ENCODE measurements at regions not wholly inside any gene's neighbourhood (a gene's known extent, or its start where the extent isn't known, plus 50 kb on each side); places are given as distances from the start of the nearest gene placed in this dataset.
"Not testable (repeated sequence)": the region's sequence is repeated elsewhere in the genome, so short reads cannot be mapped to it uniquely, and the experiment has no call there.

DNA sequence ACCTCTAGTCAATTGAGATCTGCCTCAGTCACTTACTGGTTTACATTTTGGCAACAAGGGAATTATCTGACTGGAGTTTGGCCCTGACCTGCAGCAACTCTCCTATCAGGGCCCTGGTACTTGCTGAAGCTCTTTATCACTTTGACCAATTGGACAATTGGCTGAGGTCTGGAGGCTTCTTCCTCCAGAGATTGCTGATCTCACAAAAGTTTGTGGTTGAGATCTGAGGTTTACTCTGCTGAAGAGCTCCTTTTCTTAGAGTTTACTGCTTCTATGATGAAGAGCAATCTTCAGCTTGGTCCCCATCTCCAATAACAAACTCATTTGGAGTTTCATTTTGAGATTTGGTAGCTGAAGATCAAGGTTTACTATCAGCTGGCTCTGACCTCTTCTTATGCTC, 276.9 kb upstream of the SGCG start:
- no peak overlapping the region for H3K4me3 ChIP-seq
- intact Hi-C loops (cut with DNase I), result no loop called here
- no peaks in the 10 kb centered on the region for H3K4me1 ChIP-seq
- H3K36me3 ChIP-seq, result no peaks in the 10 kb centered on the region
- no peaks in the 10 kb centered on the region for H3K9me3 ChIP-seq
- TF ChIP-seq POLR2AphosphoS5 (IDR thresholded peaks at IDR 0.05) (no peak), EP300 (IDR thresholded peaks at IDR 0.05) (no peak), POLR2A (IDR thresholded peaks at IDR 0.05) (no peak)
- TF ChIP-seq, protein P1, sequence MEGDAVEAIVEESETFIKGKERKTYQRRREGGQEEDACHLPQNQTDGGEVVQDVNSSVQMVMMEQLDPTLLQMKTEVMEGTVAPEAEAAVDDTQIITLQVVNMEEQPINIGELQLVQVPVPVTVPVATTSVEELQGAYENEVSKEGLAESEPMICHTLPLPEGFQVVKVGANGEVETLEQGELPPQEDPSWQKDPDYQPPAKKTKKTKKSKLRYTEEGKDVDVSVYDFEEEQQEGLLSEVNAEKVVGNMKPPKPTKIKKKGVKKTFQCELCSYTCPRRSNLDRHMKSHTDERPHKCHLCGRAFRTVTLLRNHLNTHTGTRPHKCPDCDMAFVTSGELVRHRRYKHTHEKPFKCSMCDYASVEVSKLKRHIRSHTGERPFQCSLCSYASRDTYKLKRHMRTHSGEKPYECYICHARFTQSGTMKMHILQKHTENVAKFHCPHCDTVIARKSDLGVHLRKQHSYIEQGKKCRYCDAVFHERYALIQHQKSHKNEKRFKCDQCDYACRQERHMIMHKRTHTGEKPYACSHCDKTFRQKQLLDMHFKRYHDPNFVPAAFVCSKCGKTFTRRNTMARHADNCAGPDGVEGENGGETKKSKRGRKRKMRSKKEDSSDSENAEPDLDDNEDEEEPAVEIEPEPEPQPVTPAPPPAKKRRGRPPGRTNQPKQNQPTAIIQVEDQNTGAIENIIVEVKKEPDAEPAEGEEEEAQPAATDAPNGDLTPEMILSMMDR (IDR thresholded peaks at IDR 0.05), result no peak
- DNase-seq, result no peak
- H3K27ac ChIP-seq, result no peak overlapping the region
- no peaks in the 10 kb centered on the region for H3K27me3 ChIP-seq

DNA sequence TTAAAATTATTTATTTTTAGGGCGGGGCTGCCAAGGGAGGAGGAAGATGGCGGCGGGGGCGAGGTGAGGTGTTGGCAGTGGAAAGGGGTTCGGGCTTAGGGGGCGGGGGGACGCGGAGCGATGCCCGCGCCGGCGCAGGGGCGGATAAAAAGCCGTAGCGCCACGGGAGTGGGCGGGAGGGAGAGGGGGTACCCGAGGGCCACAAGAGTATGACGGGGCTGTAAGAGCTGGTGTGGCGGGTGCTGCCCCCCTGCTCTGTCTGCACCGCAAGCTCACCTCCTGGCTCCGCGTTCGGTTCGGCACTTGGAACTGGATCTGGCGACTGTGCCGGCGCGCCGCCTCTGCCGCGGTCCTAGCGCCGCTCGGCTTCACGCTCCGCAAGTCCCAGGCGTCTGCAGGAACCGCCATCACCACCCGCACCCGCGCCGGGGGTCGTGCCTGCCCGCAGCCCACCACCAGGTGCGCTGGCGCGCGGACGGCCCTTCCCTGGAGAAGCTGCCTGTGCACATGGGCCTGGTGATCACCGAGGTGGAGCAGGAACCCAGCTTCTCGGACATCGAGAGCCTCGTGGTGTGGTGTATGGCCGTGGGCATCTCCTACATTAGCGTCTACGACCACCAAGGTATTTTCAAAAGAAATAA, 265.2 kb upstream of the SGCG start:
- DNase-seq, result peak; percentile 85
- TF ChIP-seq EP300 (IDR thresholded peaks at IDR 0.05), result no peak
- no peak for TF ChIP-seq POLR2A (IDR thresholded peaks at IDR 0.05)
- peak in 3 of 4 donors; percentile 24 to 36 (median 25) for TF ChIP-seq POLR2AphosphoS5 (IDR thresholded peaks at IDR 0.05)
- Histone ChIP-seq H3K9me3 (no peaks in the 10 kb centered on the region), H3K4me1 (peaks cover 0 to 21% (median 3%) of the 10 kb centered on the region in 4 donors), H3K27me3 (no peaks in the 10 kb centered on the region), H3K27ac (peak overlapping the region; percentile 45 to 87 (median 82)), H3K36me3 (no peaks in the 10 kb centered on the region), H3K4me3 (peak overlapping the region; percentile 52 to 74 (median 66))
- 2 to 3% methylated on average over 58 of the region's 58 CpGs for WGBS, 2 donors
- intact Hi-C loops (cut with DNase I), result loop anchor here (1.0 kb wide), 1 partner anchor 11 kb away; no protein-coding TSS in a partner anchor

DNA sequence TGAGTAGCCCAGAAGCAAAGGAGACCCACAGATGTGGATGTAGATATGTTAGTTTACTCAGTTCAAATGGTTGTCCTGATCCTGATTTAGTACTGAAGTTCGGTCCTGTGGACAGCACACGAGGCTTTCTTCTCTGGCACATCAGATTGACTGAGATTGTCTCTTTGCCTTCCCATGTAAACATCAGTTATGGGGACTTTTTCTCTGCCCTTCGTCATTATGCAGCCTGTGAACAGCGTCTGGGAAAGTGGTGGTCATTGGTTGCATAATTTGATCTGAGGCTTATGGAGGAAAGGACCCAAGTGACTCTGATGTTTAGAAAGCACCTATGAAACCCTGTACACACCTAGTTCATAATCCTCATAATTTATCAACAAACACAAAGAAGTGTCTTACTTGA, 264.5 kb upstream of the SGCG start:
- H3K4me1 ChIP-seq, result peaks cover 0 to 21% (median 3%) of the 10 kb centered on the region in 4 donors
- H3K27me3 ChIP-seq; intact Hi-C loops (cut with DNase I); DNase-seq; H3K36me3 ChIP-seq; H3K9me3 ChIP-seq: not testable (repeated sequence)
- WGBS, 2 donors, result 58 to 61% methylated on average over 4 of the region's 4 CpGs
- peak overlapping the region in 3 of 4 donors; percentile 60 to 74 (median 73) for H3K4me3 ChIP-seq
- peak overlapping the region in 3 of 4 donors; percentile 81 to 87 (median 84) for H3K27ac ChIP-seq

DNA sequence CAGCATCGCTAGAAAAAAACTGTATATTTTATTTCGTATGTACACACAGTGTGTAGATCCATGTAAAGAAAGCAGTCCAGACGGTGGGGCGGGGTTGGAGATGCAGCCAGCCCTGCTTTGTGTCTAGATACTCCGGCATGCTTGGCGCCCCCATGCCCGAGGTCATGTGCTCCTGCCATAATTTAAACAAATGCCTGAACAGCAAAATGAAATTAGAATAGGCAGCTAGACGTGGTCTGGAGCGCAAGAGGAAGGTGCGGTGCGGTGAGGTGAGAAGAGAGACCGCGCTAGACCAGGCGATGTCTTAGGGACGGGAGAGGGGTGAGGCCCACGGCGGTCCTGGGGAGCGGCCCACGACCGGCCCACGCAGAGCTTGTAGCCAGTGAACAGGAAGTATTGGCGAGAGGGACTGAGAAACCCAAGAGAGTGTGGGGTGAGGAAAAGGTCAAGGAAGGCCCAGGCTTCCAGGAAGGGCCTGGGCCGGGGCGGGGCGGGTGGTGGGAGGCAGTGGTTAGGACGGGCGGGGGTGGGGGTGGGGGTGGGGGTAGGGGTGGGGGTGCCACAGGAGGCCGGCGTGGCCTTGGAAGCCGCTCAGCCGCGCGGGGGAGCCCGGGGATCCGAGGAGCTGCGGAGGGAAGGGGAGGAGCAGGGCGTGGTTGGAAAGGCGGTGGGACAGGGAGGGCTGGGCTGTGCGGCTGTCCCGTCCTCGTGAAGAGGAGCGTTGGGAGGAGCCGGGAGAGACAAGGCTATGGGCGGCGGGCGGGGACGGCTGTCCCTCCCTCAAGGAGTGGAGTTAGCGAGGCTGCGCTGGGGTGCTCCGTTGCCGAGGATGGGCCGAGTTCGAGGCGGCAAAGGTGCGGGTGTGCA, 254.7 kb upstream of the SGCG start:
- peaks cover 0 to 19% (median 14%) of the 10 kb centered on the region in 4 donors for H3K4me1 ChIP-seq
- H3K27me3 ChIP-seq, result no peaks in the 10 kb centered on the region
- TF ChIP-seq, protein P1 (IDR thresholded peaks at IDR 0.05), result no peak
- TF ChIP-seq POLR2AphosphoS5 (IDR thresholded peaks at IDR 0.05) (peak; percentile 31 to 72 (median 60)), EP300 (IDR thresholded peaks at IDR 0.05) (no peak), POLR2A (IDR thresholded peaks at IDR 0.05) (peak in 1 of 2 donors; percentile 21)
- H3K9me3 ChIP-seq, result no peaks in the 10 kb centered on the region
- DNase-seq, result peak; percentile 94
- WGBS, 2 donors, result 10 to 21% methylated on average over 53 to 55 of the region's 55 CpGs
- H3K27ac ChIP-seq, result peak overlapping the region; percentile 59 to 89 (median 86)
- no peaks in the 10 kb centered on the region for H3K36me3 ChIP-seq
- intact Hi-C loops (cut with DNase I), result loop anchor here (1.0 to 10.0 kb wide), 3 partner anchors 11 to 1321 kb away; partner anchors contain the start of gene MICU2
- H3K4me3 ChIP-seq, result peak overlapping the region; percentile 53 to 68 (median 67)

DNA sequence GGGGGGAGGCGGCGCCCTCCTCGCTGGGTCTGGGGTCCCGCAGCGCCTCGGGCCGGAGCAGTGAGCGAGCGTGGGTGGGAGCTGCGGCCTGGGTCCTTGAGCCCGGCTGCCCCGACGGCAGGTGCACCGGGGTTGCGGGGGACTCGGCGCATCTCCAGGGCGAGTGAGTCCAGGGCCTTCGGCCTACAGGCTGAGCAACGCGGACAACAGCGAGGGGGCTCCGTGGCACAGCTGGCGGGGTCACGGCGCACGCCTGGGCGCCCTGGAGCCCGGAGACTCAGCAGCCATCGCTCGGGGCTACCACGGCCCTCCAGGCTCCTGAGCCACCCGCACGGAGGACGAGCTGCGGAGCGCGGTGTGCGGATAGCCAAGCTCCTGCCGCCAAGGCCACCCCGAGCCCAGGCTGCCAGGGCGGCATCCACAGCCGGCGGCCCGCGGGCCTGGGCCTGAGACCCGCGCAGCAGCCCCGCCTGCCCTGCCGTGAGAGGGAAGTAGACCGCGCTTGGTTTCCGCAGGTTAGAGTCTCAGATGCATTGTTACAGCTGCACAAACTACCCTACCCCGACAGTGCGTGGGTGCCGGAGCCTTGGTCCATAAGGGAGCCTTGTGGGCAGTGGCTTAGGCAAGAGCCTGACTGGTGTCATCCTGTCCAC, 253.9 kb upstream of the SGCG start:
- TF ChIP-seq POLR2A (IDR thresholded peaks at IDR 0.05) (no peak), EP300 (IDR thresholded peaks at IDR 0.05) (no peak), POLR2AphosphoS5 (IDR thresholded peaks at IDR 0.05) (no peak)
- TF ChIP-seq, protein P1 (IDR thresholded peaks at IDR 0.05), result no peak
- no peaks in the 10 kb centered on the region for H3K36me3 ChIP-seq
- peak overlapping the region; percentile 59 to 89 (median 86) for H3K27ac ChIP-seq
- 29 to 56% methylated on average over 56 of the region's 56 CpGs for WGBS, 2 donors
- intact Hi-C loops (cut with DNase I), result loop anchor here (1.0 to 10.0 kb wide), 3 partner anchors 12 to 1322 kb away; partner anchors contain the start of gene MICU2
- no peaks in the 10 kb centered on the region for H3K27me3 ChIP-seq
- no peak for DNase-seq
- no peaks in the 10 kb centered on the region for H3K9me3 ChIP-seq
- peaks cover 0 to 19% (median 14%) of the 10 kb centered on the region in 4 donors for H3K4me1 ChIP-seq
- H3K4me3 ChIP-seq, result peak overlapping the region; percentile 53 to 68 (median 67)

DNA sequence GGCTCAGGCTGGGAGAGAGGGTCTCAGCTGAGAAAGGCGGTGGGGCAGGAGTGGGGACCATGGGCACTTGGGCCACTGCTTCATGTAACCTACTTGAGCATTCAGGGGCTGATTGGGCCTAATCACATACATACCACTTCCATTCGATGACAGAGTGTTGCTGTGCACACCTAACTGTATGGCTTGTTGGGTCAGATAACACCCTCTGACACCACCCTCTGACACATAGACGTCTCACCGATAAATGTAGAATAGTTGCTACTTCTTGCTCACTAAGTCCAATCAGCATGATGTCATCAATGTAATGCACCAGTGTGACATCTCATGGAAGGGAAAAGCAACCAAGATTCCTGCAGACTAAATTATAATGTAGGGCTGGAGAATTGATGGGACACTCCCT, 252.9 kb upstream of the SGCG start:
- H3K4me3 ChIP-seq, DNase-seq, H3K9me3 ChIP-seq, H3K27me3 ChIP-seq, H3K36me3 ChIP-seq: not testable (repeated sequence)
- peak overlapping the region in 2 of 4 donors; percentile 83 to 88 for H3K27ac ChIP-seq
- intact Hi-C loops (cut with DNase I), result loop anchor here (5.0 to 10.0 kb wide), 2 partner anchors 94 to 1323 kb away; partner anchors contain the start of gene MICU2
- WGBS, 2 donors, result 93 to 96% methylated on average over 4 of the region's 4 CpGs
- H3K4me1 ChIP-seq, result peaks cover 0 to 19% (median 14%) of the 10 kb centered on the region in 4 donors
